Right atrium auricular region (tissue), 2 donors: ENCODE measurements at regions not wholly inside any gene's neighbourhood (a gene's known extent, or its start where the extent isn't known, plus 50 kb on each side); places are given as distances from the start of the nearest gene placed in this dataset.

Experiments used
- DNase-seq: peaks from one replicate; pipeline ENCODE4 v3.0.0-alpha.2; 2019; ENCODE audit warnings: low spot score
- H3K27ac ChIP-seq, 2 donors: fragments of 200-600 bp; sonication (generic); 1 replicate in 1 of 2; 2 replicates in 1 of 2; pipeline ENCODE4 v1.5.1; 2016 to 2019
- H3K27me3 ChIP-seq, 2 donors: fragments of 200-600 bp; sonication (generic); one replicate each; pipeline versions ENCODE4 v1.5.1 to v1.6.0; 2017 to 2019
- H3K36me3 ChIP-seq: fragments of 200-600 bp; sonication (generic); one replicate; pipeline ENCODE4 v1.5.1; 2016
- H3K4me1 ChIP-seq, 2 donors: fragments of 200-600 bp; sonication (generic); one replicate each; pipeline versions ENCODE4 v1.5.1 to v1.6.0; 2017 to 2019
- H3K4me3 ChIP-seq, 2 donors: fragments of 200-600 bp; sonication (generic); 1 replicate in 1 of 2; 2 replicates in 1 of 2; pipeline ENCODE4 v1.5.1; 2017 to 2019; ENCODE audit warnings: mild to moderate bottlenecking in 1 of 2, moderate library complexity in 1 of 2
- H3K9me3 ChIP-seq, 2 donors: fragments of 200-600 bp; sonication (generic); one replicate each; pipeline ENCODE4 v1.5.1; 2019
- TF ChIP-seq, protein P1 (sequence below), 2 donors: fragments of 200-600 bp; sonication (generic); IDR thresholded peaks; one replicate each; pipeline ENCODE4 v1.5.1; 2019; ENCODE audit warnings: antibody characterized with exemption in 2 of 2

DNA sequence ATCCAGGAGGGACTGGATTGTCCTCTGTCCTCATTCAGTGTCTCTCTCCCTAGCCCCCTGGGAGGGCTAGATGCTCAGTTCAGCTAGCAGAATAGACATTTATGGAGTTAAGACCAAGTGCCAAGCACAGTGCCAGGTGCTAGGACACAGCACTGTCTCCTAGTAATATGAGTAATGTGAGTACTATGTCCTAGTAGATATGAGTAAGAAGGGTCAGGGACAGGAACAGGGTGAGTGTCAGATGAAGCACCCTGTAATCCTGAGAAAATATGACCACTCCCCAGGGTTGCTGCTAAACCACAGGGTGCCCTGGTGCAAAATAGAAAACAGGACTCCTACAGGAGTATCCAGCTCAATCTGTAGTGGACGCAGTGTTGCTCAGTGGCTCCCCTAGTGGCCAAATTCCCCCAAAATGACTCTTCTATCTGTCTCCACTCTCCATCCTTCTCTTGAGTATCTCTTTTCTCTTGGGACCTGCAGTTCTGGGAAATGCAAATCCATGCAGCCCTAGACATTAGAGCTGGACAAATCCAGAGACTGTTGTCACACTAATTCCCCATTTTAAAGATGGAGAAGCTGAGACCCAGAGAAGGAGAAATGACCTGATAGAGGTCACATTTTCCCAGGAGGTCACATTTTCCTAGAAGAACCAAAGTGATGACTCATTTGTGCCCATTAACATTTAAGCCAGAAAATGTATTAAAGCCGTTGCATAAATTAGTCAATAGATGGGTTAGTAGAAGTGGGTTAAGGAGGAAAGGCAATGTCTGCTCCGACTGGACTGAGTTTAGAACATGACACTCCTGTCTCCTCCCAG, 214.3 kb downstream of the NXPE2 start:
- no peak overlapping the region for H3K4me3 ChIP-seq
- H3K4me1 ChIP-seq = peaks cover 0 to 6% of the 10 kb centered on the region in 2 donors
- H3K36me3 ChIP-seq = no peaks in the 10 kb centered on the region
- no peaks in the 10 kb centered on the region for H3K9me3 ChIP-seq
- TF ChIP-seq, protein P1, sequence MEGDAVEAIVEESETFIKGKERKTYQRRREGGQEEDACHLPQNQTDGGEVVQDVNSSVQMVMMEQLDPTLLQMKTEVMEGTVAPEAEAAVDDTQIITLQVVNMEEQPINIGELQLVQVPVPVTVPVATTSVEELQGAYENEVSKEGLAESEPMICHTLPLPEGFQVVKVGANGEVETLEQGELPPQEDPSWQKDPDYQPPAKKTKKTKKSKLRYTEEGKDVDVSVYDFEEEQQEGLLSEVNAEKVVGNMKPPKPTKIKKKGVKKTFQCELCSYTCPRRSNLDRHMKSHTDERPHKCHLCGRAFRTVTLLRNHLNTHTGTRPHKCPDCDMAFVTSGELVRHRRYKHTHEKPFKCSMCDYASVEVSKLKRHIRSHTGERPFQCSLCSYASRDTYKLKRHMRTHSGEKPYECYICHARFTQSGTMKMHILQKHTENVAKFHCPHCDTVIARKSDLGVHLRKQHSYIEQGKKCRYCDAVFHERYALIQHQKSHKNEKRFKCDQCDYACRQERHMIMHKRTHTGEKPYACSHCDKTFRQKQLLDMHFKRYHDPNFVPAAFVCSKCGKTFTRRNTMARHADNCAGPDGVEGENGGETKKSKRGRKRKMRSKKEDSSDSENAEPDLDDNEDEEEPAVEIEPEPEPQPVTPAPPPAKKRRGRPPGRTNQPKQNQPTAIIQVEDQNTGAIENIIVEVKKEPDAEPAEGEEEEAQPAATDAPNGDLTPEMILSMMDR (IDR thresholded peaks at IDR 0.05) = peak in 1 of 2 donors; percentile 42
- H3K27me3 ChIP-seq = no peaks in the 10 kb centered on the region
- peak overlapping the region; percentile 67 to 83 for H3K27ac ChIP-seq
- no peak for DNase-seq

DNA sequence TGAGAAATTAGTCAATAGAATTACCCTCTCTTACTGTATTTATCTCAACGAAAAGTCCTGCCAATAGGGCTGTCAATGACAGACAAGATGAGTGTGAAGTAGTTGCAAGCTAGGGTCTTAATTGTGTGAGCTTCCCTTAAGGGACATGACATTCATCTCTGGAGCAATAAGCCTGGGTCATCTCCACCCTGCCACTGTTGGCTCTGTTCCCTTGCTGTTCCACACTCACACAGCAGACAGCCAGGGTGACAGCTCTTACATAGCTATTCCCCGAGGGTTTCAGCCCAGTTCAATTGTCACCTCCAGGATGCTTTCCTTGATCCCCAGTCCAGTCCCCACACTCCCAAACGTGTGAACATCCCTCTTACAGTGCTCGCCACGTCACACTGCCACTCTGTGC, 215.0 kb downstream of the NXPE2 start:
- Histone ChIP-seq H3K36me3 (no peaks in the 10 kb centered on the region), H3K4me1 (peaks cover 0 to 6% of the 10 kb centered on the region in 2 donors), H3K9me3 (no peaks in the 10 kb centered on the region), H3K4me3 (no peak overlapping the region), H3K27me3 (no peaks in the 10 kb centered on the region), H3K27ac (peak overlapping the region in 1 of 2 donors; percentile 83)
- DNase-seq = no peak
- TF ChIP-seq, protein P1 (IDR thresholded peaks at IDR 0.05) = no peak

DNA sequence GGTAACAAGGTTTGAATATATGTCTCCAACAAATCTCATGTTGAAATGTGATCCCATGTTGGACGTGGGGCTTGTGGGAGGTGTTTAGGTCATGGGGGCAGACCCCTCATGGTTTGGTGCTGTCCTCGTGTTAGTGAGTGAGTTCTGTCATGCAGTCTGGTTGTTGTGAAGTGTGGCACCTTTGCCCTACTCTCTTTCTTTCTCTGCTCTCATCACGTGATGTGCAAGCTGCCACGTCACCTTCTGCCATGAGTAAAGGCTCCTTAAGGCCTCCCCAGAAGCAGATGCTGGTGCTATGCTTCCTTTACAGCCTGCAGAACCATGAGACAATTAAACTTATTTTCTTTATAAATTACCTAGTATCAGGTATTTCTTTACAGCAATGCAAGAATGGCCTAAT, 218.3 kb downstream of the NXPE2 start:
- Histone ChIP-seq H3K4me3 (no peak overlapping the region), H3K27me3 (no peaks in the 10 kb centered on the region), H3K9me3 (peaks cover 0 to 11% of the 10 kb centered on the region in 2 donors), H3K27ac (no peak overlapping the region), H3K36me3 (no peaks in the 10 kb centered on the region), H3K4me1 (no peaks in the 10 kb centered on the region)
- DNase-seq = no peak
- TF ChIP-seq, protein P1 (IDR thresholded peaks at IDR 0.05) = no peak

DNA sequence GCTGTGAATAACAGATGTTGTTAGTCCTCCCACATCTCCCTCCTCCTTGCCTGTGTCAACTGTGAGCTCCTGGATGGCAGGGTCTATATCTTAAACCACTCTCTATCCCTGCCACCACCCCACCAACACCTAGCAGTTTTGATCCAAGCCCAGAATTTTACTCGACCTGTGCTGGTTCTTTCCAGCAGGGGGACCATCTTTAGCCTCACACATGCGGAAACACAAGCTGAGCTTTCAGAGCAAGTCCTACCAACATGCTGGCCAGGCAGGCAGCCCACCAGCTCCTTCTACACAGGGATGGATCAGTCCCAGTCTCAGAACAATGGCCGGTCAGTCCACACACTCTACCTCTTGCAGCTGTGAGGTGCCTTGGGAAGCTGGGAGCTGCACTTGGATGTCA, 231.5 kb downstream of the NXPE2 start:
- no peaks in the 10 kb centered on the region for H3K36me3 ChIP-seq
- H3K27me3 ChIP-seq = no peaks in the 10 kb centered on the region
- TF ChIP-seq, protein P1 (IDR thresholded peaks at IDR 0.05) = no peak
- no peaks in the 10 kb centered on the region for H3K4me1 ChIP-seq
- H3K27ac ChIP-seq = no peak overlapping the region
- H3K9me3 ChIP-seq = peaks cover 0 to 3% of the 10 kb centered on the region in 2 donors
- DNase-seq = no peak
- no peak overlapping the region for H3K4me3 ChIP-seq

DNA sequence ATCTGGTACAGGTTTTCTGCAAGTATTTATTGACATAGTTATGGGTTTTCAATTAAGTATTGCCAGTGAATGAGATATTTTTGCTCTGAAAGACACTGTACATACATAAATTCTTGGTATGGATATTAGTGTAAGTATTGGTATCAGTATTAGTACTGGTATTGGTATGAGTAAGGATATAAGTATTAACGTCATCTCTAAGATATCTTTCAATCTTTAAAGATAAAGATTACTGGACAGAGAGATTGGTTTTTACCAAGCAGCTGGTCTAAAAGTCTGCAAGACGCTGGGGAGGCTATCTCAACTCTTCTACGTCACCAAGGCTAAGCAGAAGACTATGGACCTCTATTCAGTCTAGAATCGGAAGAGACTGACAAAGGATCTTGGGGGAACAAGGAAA, 234.5 kb downstream of the NXPE2 start:
- no peak overlapping the region for H3K27ac ChIP-seq
- DNase-seq = no peak
- H3K4me1 ChIP-seq = no peaks in the 10 kb centered on the region
- H3K4me3 ChIP-seq = no peak overlapping the region
- TF ChIP-seq, protein P1 (IDR thresholded peaks at IDR 0.05) = no peak
- no peaks in the 10 kb centered on the region for H3K9me3 ChIP-seq
- H3K36me3 ChIP-seq = no peaks in the 10 kb centered on the region
- H3K27me3 ChIP-seq = no peaks in the 10 kb centered on the region
